SK-N-SH (cell line): ENCODE measurements at regions not wholly inside any gene's neighbourhood (a gene's known extent, or its start where the extent isn't known, plus 50 kb on each side); places are given as distances from the start of the nearest gene placed in this dataset.

ENCODE experiments used
- CTCF ChIA-PET: fragments of 300-600, 350-600 bp; formaldehyde crosslinking; extraction: SDS; loops from one replicate; lab custom pipeline; 2021; lab: Yijun Ruan, JAX
- POLR2A ChIA-PET: fragments of 350-600 bp; sonication (Branson Sonifier 250); formaldehyde crosslinking; extraction: SDS; loops from one replicate; lab custom pipeline; 2020; ENCODE audit warnings: antibody characterized with exemption, inconsistent platforms; lab: Yijun Ruan, JAX
- DNase-seq: peaks from one replicate; pipeline ENCODE4 v3.0.0; 2012
- H2AFZ ChIP-seq: fragments of 200-600 bp; sonication (generic); 2 replicates; pipeline ENCODE4 v1.8.1; 2016; ENCODE audit warnings: antibody characterized with exemption, mild to moderate bottlenecking, low read depth
- H3F3A ChIP-seq: fragments of 200-600 bp; sonication (generic); replicated peaks from 2 replicates; pipeline ENCODE3; 2016; ENCODE audit warnings: antibody characterized with exemption, mild to moderate bottlenecking; ENCODE audit not compliant: insufficient read depth
- H3K27ac ChIP-seq, 2 experiments: fragments of 200-500 bp in 1 of 2; fragments of 200-600 bp in 1 of 2; sonication (Bioruptor generic) in 1 of 2; sonication (generic), shearing (Covaris generic) in 1 of 2; 2 replicates each; pipeline versions ENCODE4 v1.5.1 to v1.6.1; 2014 to 2016; ENCODE audit warnings: low read depth in 2 of 2, inconsistent platforms in 1 of 2, low read length in 1 of 2, mild to moderate bottlenecking in 1 of 2, mixed read lengths in 1 of 2
- H3K27me3 ChIP-seq: fragments of 200-600 bp; sonication (generic), shearing (Covaris generic); 2 replicates; pipeline ENCODE4 v1.6.1; 2016; ENCODE audit warnings: mixed run types; ENCODE audit not compliant: insufficient read depth
- H3K36me3 ChIP-seq, 2 experiments: fragments of 200-500 bp in 1 of 2; fragments of 200-600 bp in 1 of 2; sonication (Bioruptor generic) in 1 of 2; sonication (generic) in 1 of 2; replicated peaks in 1 of 2; 2 replicates each; pipeline versions ENCODE3 to v1.5.1; 2014 to 2016; ENCODE audit warnings: low read length in 1 of 2, mild to moderate bottlenecking in 1 of 2; ENCODE audit not compliant: insufficient read depth in 2 of 2, control insufficient read depth in 1 of 2
- H3K4me1 ChIP-seq, 2 experiments: fragments of 200-500 bp in 1 of 2; fragments of 200-600 bp in 1 of 2; sonication (Bioruptor generic) in 1 of 2; sonication (generic), shearing (Covaris generic) in 1 of 2; 2 replicates each; pipeline versions ENCODE4 v1.5.1 to v1.6.1; 2014 to 2016; ENCODE audit warnings: low read depth in 1 of 2, low read length in 1 of 2, mixed run types in 1 of 2; ENCODE audit not compliant: insufficient read depth in 2 of 2, control insufficient read depth in 1 of 2
- H3K4me2 ChIP-seq: fragments of 200-600 bp; sonication (generic), shearing (Covaris generic); 2 replicates; pipeline ENCODE4 v1.6.1; 2017; ENCODE audit warnings: mixed run types
- H3K4me3 ChIP-seq, 2 experiments: fragments of 200-500 bp in 1 of 2; fragments of 200-600 bp in 1 of 2; sonication (Bioruptor generic) in 1 of 2; sonication (generic), shearing (Covaris generic) in 1 of 2; 2 replicates each; pipeline versions ENCODE4 v1.5.1 to v1.8.1; 2014 to 2016; ENCODE audit warnings: low read depth in 2 of 2, inconsistent platforms in 1 of 2, low read length in 1 of 2, mild to moderate bottlenecking in 1 of 2, mixed read lengths in 1 of 2, moderate library complexity in 1 of 2
- H3K79me2 ChIP-seq: fragments of 200-600 bp; sonication (generic); 2 replicates; pipeline ENCODE4 v1.8.1; 2017; ENCODE audit warnings: mild to moderate bottlenecking; ENCODE audit not compliant: insufficient read depth
- H3K9ac ChIP-seq: fragments of 200-600 bp; sonication (generic); 2 replicates; pipeline ENCODE4 v1.6.1; 2017; ENCODE audit warnings: mixed run types
- H3K9me2 ChIP-seq: fragments of 200-600 bp; sonication (generic); 2 replicates; pipeline ENCODE4 v1.6.1; 2017; ENCODE audit warnings: mixed run types
- H3K9me3 ChIP-seq: fragments of 200-600 bp; sonication (generic); 2 replicates; pipeline ENCODE4 v1.6.1; 2017; ENCODE audit warnings: mixed run types, mild to moderate bottlenecking, moderate library complexity
- H4K20me1 ChIP-seq: fragments of 200-600 bp; sonication (generic); 2 replicates; pipeline ENCODE4 v1.6.1; 2017; ENCODE audit warnings: mild to moderate bottlenecking, mixed run types; ENCODE audit not compliant: insufficient read depth
- CTCF ChIP-seq: fragments of 200-600 bp; sonication (generic); IDR thresholded peaks from 2 replicates; pipeline ENCODE4 v1.6.1; 2017; ENCODE audit warnings: antibody characterized with exemption, mild to moderate bottlenecking, moderate library complexity
- EP300 ChIP-seq, 2 experiments: IDR thresholded peaks; 2 replicates each; pipeline versions ENCODE4 v1.4.0 to v1.6.1; 2012; ENCODE audit warnings: borderline replicate concordance in 1 of 2, low read depth in 1 of 2, low read length in 1 of 2
- FOSL2 ChIP-seq: IDR thresholded peaks from 2 replicates; pipeline ENCODE4 v1.4.0; 2012; ENCODE audit warnings: low read depth, mild to moderate bottlenecking, moderate library complexity, borderline replicate concordance
- FOXJ3 ChIP-seq: sonication (generic); formaldehyde crosslinking; IDR thresholded peaks from 2 replicates; pipeline ENCODE4 v1.5.1; 2020; ENCODE audit warnings: mild to moderate bottlenecking, missing genetic modification reagents
- GABPA ChIP-seq: IDR thresholded peaks from 2 replicates; pipeline ENCODE4 v1.4.0; 2012; ENCODE audit warnings: low read depth, mild to moderate bottlenecking
- GATA2 ChIP-seq: sonication (generic); formaldehyde crosslinking; IDR thresholded peaks from 2 replicates; pipeline ENCODE4 v1.5.0; 2020; ENCODE audit warnings: mild to moderate bottlenecking, missing genetic modification reagents
- IRF3 ChIP-seq: fragments of 150-350 bp; IDR thresholded peaks from 2 replicates; pipeline ENCODE4 v1.6.1; 2016; ENCODE audit warnings: mild to moderate bottlenecking, low read depth, low read length
- MEF2A ChIP-seq: IDR thresholded peaks from 2 replicates; pipeline ENCODE4 v1.4.0; 2012; ENCODE audit warnings: low read depth, borderline replicate concordance
- MXI1 ChIP-seq: IDR thresholded peaks from 2 replicates; pipeline ENCODE4 v1.6.1; 2012; ENCODE audit warnings: mild to moderate bottlenecking, low read depth, low read length, improper control_type of control experiment
- RAD21 ChIP-seq: IDR thresholded peaks from 2 replicates; pipeline ENCODE4 v1.6.1; 2012; ENCODE audit warnings: mild to moderate bottlenecking, low read length
- REST ChIP-seq: IDR thresholded peaks from 2 replicates; pipeline ENCODE4 v1.6.1; 2012; ENCODE audit warnings: mild to moderate bottlenecking, low read depth, low read length, moderate library complexity
- TCF12 ChIP-seq: IDR thresholded peaks from 2 replicates; pipeline ENCODE4 v1.4.0; 2012
- USF1 ChIP-seq: IDR thresholded peaks from 2 replicates; pipeline ENCODE4 v1.4.0; 2012; ENCODE audit warnings: low read depth, borderline replicate concordance
- YY1 ChIP-seq: IDR thresholded peaks from 2 replicates; pipeline ENCODE4 v1.4.0; 2012; ENCODE audit warnings: low read depth, mild to moderate bottlenecking
- WGBS: methylation state at CpG from one replicate; pipeline ENCODE4 v1.1.6; 2017; ENCODE audit warnings: low lambda C conversion rate; 5-methylcytosine and 5-hydroxymethylcytosine counted together
- TF ChIP-seq, protein P1 (sequence below): IDR thresholded peaks from 2 replicates; pipeline ENCODE4 v1.4.0; 2012; ENCODE audit warnings: low read depth, borderline replicate concordance

GRCh38 chr3:41035456-41036022 is 163.8 kb upstream of the CTNNB1 start:
- no peak overlapping the region for H3K9ac ChIP-seq
- ChIA-PET POLR2A (no interaction called here), CTCF (interaction anchor here (0.6 kb wide), 1 partner anchor 1830 kb away, joined by 3 read pairs; no protein-coding TSS in a partner anchor)
- H3K4me2 ChIP-seq: no peak overlapping the region
- no peak overlapping the region for H3K27ac ChIP-seq
- no peaks in the 10 kb centered on the region for H3K9me2 ChIP-seq
- no peak overlapping the region for H2AFZ ChIP-seq
- TF ChIP-seq GATA2 (CRISPR knock-in tag) (no peak), USF1 (no peak), RAD21 (no peak)
- TF ChIP-seq, all 33 proteins: peak for 0
- H3K79me2 ChIP-seq: no peaks in the 10 kb centered on the region
- no peaks in the 10 kb centered on the region for H3K27me3 ChIP-seq
- no peaks in the 10 kb centered on the region for H3K36me3 ChIP-seq
- no peaks in the 10 kb centered on the region for H4K20me1 ChIP-seq
- H3K4me3 ChIP-seq: no peak overlapping the region
- WGBS: 7% methylated on average over 2 of the region's 2 CpGs
- H3K9me3 ChIP-seq: no peaks in the 10 kb centered on the region
- no peaks in the 10 kb centered on the region; a peak in 1 of 4 replicates for H3K4me1 ChIP-seq
- no peaks in the 10 kb centered on the region for H3F3A ChIP-seq
- DNase-seq: no peak

DNA sequence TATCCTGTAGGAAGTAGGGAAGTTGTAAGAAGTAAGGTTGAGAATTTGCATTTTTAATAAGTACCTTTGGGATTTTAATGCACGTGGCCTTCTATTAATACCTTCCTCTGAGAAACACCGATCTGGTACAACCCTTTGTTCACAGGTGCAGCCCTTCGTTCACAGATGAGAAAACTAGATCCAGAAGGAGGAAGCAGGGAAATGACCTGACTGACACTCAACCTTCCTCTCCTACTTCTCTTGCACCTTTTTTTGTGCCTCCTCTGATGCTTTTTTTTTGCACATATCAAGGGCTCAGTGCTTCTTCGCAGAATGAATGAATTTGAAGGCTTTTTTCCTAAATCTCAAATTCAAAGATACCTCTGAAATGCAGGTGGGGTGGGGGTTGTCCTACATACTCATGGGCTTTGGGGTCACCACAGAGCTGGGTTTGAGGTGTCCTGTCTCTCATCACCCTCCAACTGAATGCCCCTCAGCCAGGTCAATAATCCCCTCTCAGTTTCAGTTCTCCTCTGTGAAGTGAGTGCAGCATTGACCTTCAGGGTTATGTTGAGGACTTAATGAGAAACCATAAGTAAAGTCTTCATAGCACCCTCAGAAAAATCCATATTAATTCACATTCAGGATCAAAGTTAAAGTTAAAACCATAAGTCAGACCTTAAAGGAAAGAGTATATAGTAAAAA is 161.5 kb upstream of the CTNNB1 start:
- DNase-seq: no peak
- ChIA-PET POLR2A (no interaction called here), CTCF (no interaction called here)
- no peaks in the 10 kb centered on the region for H3K36me3 ChIP-seq
- H3K79me2 ChIP-seq: no peaks in the 10 kb centered on the region
- H3K27ac ChIP-seq: no peak overlapping the region
- H3K4me2 ChIP-seq: no peak overlapping the region
- 12% methylated on average over 4 of the region's 4 CpGs for WGBS
- H3K4me3 ChIP-seq: no peak overlapping the region
- H4K20me1 ChIP-seq: no peaks in the 10 kb centered on the region
- H3K27me3 ChIP-seq: no peaks in the 10 kb centered on the region
- no peaks in the 10 kb centered on the region for H3K4me1 ChIP-seq
- H3F3A ChIP-seq: no peaks in the 10 kb centered on the region
- H3K9me2 ChIP-seq: no peaks in the 10 kb centered on the region
- no peak overlapping the region for H3K9ac ChIP-seq
- H2AFZ ChIP-seq: no peak overlapping the region
- no peaks in the 10 kb centered on the region for H3K9me3 ChIP-seq
- TF ChIP-seq CTCF (no peak), GABPA (no peak), MEF2A (no peak), TCF12 (no peak), MXI1 (no peak), USF1 (no peak), FOSL2 (no peak), EP300 (IDR thresholded peaks at IDR 0.05; ENCODE audit: borderline replicate concordance in 1 of 2, low read depth in 1 of 2, low read length in 1 of 2) (no peak), RAD21 (no peak), FOXJ3 (CRISPR knock-in tag) (no peak), YY1 (no peak), GATA2 (CRISPR knock-in tag) (no peak), REST (no peak), IRF3 (no peak)
- TF ChIP-seq, protein P1, sequence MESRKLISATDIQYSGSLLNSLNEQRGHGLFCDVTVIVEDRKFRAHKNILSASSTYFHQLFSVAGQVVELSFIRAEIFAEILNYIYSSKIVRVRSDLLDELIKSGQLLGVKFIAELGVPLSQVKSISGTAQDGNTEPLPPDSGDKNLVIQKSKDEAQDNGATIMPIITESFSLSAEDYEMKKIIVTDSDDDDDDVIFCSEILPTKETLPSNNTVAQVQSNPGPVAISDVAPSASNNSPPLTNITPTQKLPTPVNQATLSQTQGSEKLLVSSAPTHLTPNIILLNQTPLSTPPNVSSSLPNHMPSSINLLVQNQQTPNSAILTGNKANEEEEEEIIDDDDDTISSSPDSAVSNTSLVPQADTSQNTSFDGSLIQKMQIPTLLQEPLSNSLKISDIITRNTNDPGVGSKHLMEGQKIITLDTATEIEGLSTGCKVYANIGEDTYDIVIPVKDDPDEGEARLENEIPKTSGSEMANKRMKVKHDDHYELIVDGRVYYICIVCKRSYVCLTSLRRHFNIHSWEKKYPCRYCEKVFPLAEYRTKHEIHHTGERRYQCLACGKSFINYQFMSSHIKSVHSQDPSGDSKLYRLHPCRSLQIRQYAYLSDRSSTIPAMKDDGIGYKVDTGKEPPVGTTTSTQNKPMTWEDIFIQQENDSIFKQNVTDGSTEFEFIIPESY: no peak
